ENCODE measurements at regions not wholly inside any gene's neighbourhood (a gene's known extent, or its start where the extent isn't known, plus 50 kb on each side); places are given as distances from the start of the nearest gene placed in this dataset.
"Not testable (repeated sequence)": the region's sequence is repeated elsewhere in the genome, so short reads cannot be mapped to it uniquely, and the experiment has no call there.

GRCh38 chr5:42306287-42306686 lies 117.0 kb upstream of the GHR start:
- H3K4me3 ChIP-seq (ENCODE audit: low read depth, poor library complexity, severe bottlenecking): no peak overlapping the region
- 25 to 43% methylated on average over 1 of the region's 1 CpG for WGBS, 2 donors
- intact Hi-C loops (cut with DNase I; ENCODE audit: low total_unique reads): no loop called here
- no peak for TF ChIP-seq CTCF (IDR thresholded peaks at IDR 0.05)
- TF ChIP-seq POLR2A (IDR thresholded peaks at IDR 0.05): no peak
- DNase-seq (ENCODE audit: low spot score in 2 of 2): no peak

- DNase-seq (ENCODE audit: low spot score in 2 of 2): no peak
- TF ChIP-seq CTCF (IDR thresholded peaks at IDR 0.05): no peak
- no peak for TF ChIP-seq POLR2A (IDR thresholded peaks at IDR 0.05)
Observed at GRCh38 chr5:42309865-42310264, 113.4 kb upstream of the GHR start.

GRCh38 chr5:42315214-42315613 lies 108.0 kb upstream of the GHR start:
- TF ChIP-seq POLR2A (IDR thresholded peaks at IDR 0.05): no peak
- no peak for TF ChIP-seq CTCF (IDR thresholded peaks at IDR 0.05)

More at GRCh38 chr5:42309865-42310264, 113.4 kb upstream of the GHR start:
- H3K4me3 ChIP-seq (ENCODE audit: low read depth, poor library complexity, severe bottlenecking): no peak overlapping the region
- intact Hi-C loops (cut with DNase I; ENCODE audit: low total_unique reads): no loop called here

GRCh38 chr5:42317575-42317974 lies 105.7 kb upstream of the GHR start:
- intact Hi-C loops (cut with DNase I; ENCODE audit: low total_unique reads): no loop called here
- WGBS, 2 donors: 68 to 85% methylated on average over 2 of the region's 2 CpGs
- no peak for TF ChIP-seq POLR2A (IDR thresholded peaks at IDR 0.05)
- DNase-seq (ENCODE audit: low spot score in 2 of 2): no peak
- no peak overlapping the region for H3K4me3 ChIP-seq (ENCODE audit: low read depth, poor library complexity, severe bottlenecking)

More at GRCh38 chr5:42315214-42315613, 108.0 kb upstream of the GHR start:
- WGBS, 2 donors: 54 to 55% methylated on average over 2 of the region's 2 CpGs
- H3K4me3 ChIP-seq (ENCODE audit: low read depth, poor library complexity, severe bottlenecking): no peak overlapping the region
- intact Hi-C loops (cut with DNase I; ENCODE audit: low total_unique reads): no loop called here
- DNase-seq (ENCODE audit: low spot score in 2 of 2): no peak

GRCh38 chr5:42319546-42319945 lies 103.7 kb upstream of the GHR start:
- DNase-seq (ENCODE audit: low spot score in 2 of 2); intact Hi-C loops (cut with DNase I; ENCODE audit: low total_unique reads); H3K4me3 ChIP-seq (ENCODE audit: low read depth, poor library complexity, severe bottlenecking): not testable (repeated sequence)
- WGBS, 2 donors: 49 to 55% methylated on average over 5 of the region's 5 CpGs

- intact Hi-C loops (cut with DNase I; ENCODE audit: low total_unique reads): no loop called here
- 81 to 82% methylated on average over 1 of the region's 1 CpG for WGBS, 2 donors
- DNase-seq (ENCODE audit: low spot score in 2 of 2): no peak
- no peak for TF ChIP-seq POLR2A (IDR thresholded peaks at IDR 0.05)
- no peak for TF ChIP-seq CTCF (IDR thresholded peaks at IDR 0.05)
- no peak overlapping the region for H3K4me3 ChIP-seq (ENCODE audit: low read depth, poor library complexity, severe bottlenecking)
Observed at GRCh38 chr5:42321785-42322184, 101.5 kb upstream of the GHR start.

- no peak overlapping the region for H3K4me3 ChIP-seq (ENCODE audit: low read depth, poor library complexity, severe bottlenecking)
- TF ChIP-seq POLR2A (IDR thresholded peaks at IDR 0.05) (no peak), CTCF (IDR thresholded peaks at IDR 0.05) (no peak)
- intact Hi-C loops (cut with DNase I; ENCODE audit: low total_unique reads): no loop called here
- 94 to 100% methylated on average over 3 of the region's 3 CpGs for whole genome bisulfite sequencing, 2 donors
- no peak for DNase-seq (ENCODE audit: low spot score in 2 of 2)
Observed at GRCh38 chr5:42337143-42337542, 86.1 kb upstream of the GHR start.
